Stimulated activated memory B cell treated with anti-CD40 and anti-IgM and Interleukin-4, amounts not matched to agents 10 μg/mL and 1 μg/mL and 100 μg/mL, for 72 hours (primary cell): ENCODE measurements at regions not wholly inside any gene's neighbourhood (a gene's known extent, or its start where the extent isn't known, plus 50 kb on each side); places are given as distances from the start of the nearest gene placed in this dataset.
A peak's percentile ranks its signal among the peaks of the same experiment; 100 is the strongest.
"Not testable (repeated sequence)": the region's sequence is repeated elsewhere in the genome, so short reads cannot be mapped to it uniquely, and the experiment has no call there.

Source experiments
- ATAC-seq: fragments of 150-1000 bp; cut with Tn5 transposase; 2 replicates; pipeline ENCODE4 v1.10.0; 2021
- H3K27ac Mint-ChIP-seq: one replicate; pipeline ENCODE4 v1.8.0; 2022; ENCODE audit warnings: mild to moderate bottlenecking, mixed read lengths
- H3K27me3 Mint-ChIP-seq: one replicate; pipeline ENCODE4 v1.8.0; 2022; ENCODE audit warnings: mixed read lengths
- H3K36me3 Mint-ChIP-seq: one replicate; pipeline ENCODE4 v1.8.0; 2022; ENCODE audit warnings: mixed read lengths
- H3K4me1 Mint-ChIP-seq: one replicate; pipeline ENCODE4 v1.8.0; 2022; ENCODE audit warnings: mixed read lengths
- H3K4me3 Mint-ChIP-seq: one replicate; pipeline ENCODE4 v1.8.0; 2022; ENCODE audit warnings: mild to moderate bottlenecking, moderate library complexity, mixed read lengths
- H3K9me3 Mint-ChIP-seq: one replicate; pipeline ENCODE4 v1.8.0; 2022; ENCODE audit warnings: mixed read lengths

- peaks cover 12% of the 10 kb centered on the region for H3K27me3 Mint-ChIP-seq
- H3K27ac Mint-ChIP-seq, result no peak overlapping the region
- H3K36me3 Mint-ChIP-seq, result no peaks in the 10 kb centered on the region
Observed at GRCh38 chr5:36459176-36460135, 146.9 kb upstream of the SLC1A3 start.

DNA sequence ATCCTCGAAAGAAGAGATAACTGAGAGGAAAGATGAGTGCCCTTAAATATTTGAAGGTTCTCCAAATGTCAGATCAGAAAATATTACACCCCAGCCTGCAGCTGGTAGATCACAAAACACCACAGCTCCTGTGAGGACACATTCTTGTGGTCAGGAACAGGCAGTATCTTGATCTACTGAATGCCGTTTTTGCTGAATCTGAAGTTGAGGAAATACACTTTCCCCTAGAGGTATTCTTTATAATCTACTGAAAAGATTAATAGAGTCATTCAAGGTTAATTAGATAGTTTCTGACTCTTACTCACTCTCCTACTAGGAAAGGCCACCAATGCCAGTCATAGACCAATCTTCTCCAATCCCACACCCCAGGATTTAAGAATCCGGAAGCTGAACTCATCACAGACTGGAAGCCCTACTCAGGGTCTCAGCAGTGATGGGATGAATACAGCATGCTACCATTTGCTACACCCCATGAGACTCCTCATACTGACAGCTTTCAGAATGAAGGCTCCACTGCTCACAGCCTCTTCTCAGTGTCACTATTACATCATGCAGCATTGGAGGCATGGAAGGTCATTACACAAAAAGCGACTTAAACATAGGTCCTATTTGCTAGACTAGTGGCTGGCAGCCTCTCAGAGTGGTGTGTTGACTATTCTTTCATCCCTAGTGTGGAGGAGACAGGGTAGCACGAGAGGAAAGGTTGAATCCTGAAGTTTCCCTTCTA lies 143.9 kb upstream of the SLC1A3 start:
- Mint-ChIP-seq H3K27ac (no peak overlapping the region), H3K4me3 (no peak overlapping the region), H3K4me1 (peaks cover 11% of the 10 kb centered on the region)

More at GRCh38 chr5:36459176-36460135, 146.9 kb upstream of the SLC1A3 start:
- peaks cover 11% of the 10 kb centered on the region for H3K4me1 Mint-ChIP-seq
- peak; percentile 40 for ATAC-seq
- no peak overlapping the region for H3K4me3 Mint-ChIP-seq
- H3K9me3 Mint-ChIP-seq, result peaks cover 6% of the 10 kb centered on the region

GRCh38 chr5:36475942-36476341 lies 130.5 kb upstream of the SLC1A3 start:
- H3K4me1 Mint-ChIP-seq, H3K4me3 Mint-ChIP-seq, H3K27me3 Mint-ChIP-seq: not testable (repeated sequence)

More for the DNA sequence above, 143.9 kb upstream of the SLC1A3 start:
- peaks cover 11% of the 10 kb centered on the region for H3K27me3 Mint-ChIP-seq
- H3K36me3 Mint-ChIP-seq, result no peaks in the 10 kb centered on the region
- peaks cover 3% of the 10 kb centered on the region for H3K9me3 Mint-ChIP-seq
- peak; percentile 16 for ATAC-seq

GRCh38 chr5:36478646-36479317 lies 127.6 kb upstream of the SLC1A3 start:
- Mint-ChIP-seq H3K27ac (no peak overlapping the region), H3K4me3 (no peak overlapping the region), H3K9me3 (no peaks in the 10 kb centered on the region), H3K4me1 (no peaks in the 10 kb centered on the region), H3K27me3 (no peaks in the 10 kb centered on the region), H3K36me3 (no peaks in the 10 kb centered on the region)
- no peak for ATAC-seq

More at GRCh38 chr5:36475942-36476341, 130.5 kb upstream of the SLC1A3 start:
- ATAC-seq, H3K36me3 Mint-ChIP-seq, H3K27ac Mint-ChIP-seq, H3K9me3 Mint-ChIP-seq: not testable (repeated sequence)

GRCh38 chr5:36481454-36482120 lies 124.8 kb upstream of the SLC1A3 start:
- no peak for ATAC-seq
- no peaks in the 10 kb centered on the region for H3K4me1 Mint-ChIP-seq
- H3K9me3 Mint-ChIP-seq, result no peaks in the 10 kb centered on the region
- no peak overlapping the region for H3K27ac Mint-ChIP-seq
- H3K27me3 Mint-ChIP-seq, result no peaks in the 10 kb centered on the region
- H3K4me3 Mint-ChIP-seq, result no peak overlapping the region
- H3K36me3 Mint-ChIP-seq, result no peaks in the 10 kb centered on the region

DNA sequence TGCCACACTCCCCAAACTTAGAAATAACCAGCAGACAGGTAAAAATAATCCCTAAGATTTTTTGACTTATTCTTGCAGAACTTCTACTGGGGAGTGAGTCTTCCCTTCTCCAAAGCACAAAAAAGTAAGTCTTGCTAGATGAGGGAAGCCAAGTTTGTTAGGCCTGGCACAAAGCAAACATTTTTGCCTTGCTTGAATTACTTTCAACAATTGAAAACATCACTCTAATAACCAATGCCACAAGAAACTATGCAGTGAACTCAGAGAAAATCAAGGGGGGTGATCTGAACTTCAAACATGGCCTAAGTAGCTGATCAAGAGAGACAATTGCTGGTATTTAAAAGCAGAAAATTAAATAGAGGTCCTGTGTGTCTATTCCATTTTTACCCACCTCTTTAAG lies 123.6 kb upstream of the SLC1A3 start:
- Mint-ChIP-seq H3K27me3 (no peaks in the 10 kb centered on the region), H3K36me3 (no peaks in the 10 kb centered on the region), H3K9me3 (no peaks in the 10 kb centered on the region), H3K4me3 (no peak overlapping the region), H3K27ac (no peak overlapping the region), H3K4me1 (no peaks in the 10 kb centered on the region)
- ATAC-seq, result no peak

- Mint-ChIP-seq H3K4me1 (no peaks in the 10 kb centered on the region), H3K27ac (no peak overlapping the region), H3K27me3 (no peaks in the 10 kb centered on the region), H3K36me3 (no peaks in the 10 kb centered on the region), H3K9me3 (no peaks in the 10 kb centered on the region), H3K4me3 (no peak overlapping the region)
- ATAC-seq, result no peak
Observed at GRCh38 chr5:36489505-36489904, 116.9 kb upstream of the SLC1A3 start.

DNA sequence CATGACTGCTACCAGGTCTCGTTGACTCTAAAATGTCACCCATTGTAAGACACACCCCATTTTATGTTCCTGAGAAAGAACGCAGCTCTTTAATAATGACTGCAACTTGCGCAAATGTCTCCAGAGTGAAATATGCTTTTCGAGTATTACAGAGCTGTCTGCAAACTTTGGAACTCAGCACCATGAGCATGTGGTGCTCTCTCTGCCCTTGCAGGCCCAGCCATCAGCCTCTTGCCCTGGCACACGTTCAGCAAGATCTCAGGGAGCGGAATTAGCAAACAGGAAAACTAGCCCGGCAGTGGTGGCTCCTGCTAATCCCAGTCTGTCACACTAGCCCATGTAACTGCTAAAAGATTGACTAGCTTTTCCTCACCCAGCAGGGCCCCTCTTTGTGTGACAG lies 114.5 kb upstream of the SLC1A3 start:
- H3K4me1 Mint-ChIP-seq, result no peaks in the 10 kb centered on the region
- ATAC-seq, result no peak
- no peaks in the 10 kb centered on the region for H3K36me3 Mint-ChIP-seq
- H3K27me3 Mint-ChIP-seq, result peaks cover 9% of the 10 kb centered on the region
- H3K4me3 Mint-ChIP-seq, result no peak overlapping the region
- H3K27ac Mint-ChIP-seq, result no peak overlapping the region
- H3K9me3 Mint-ChIP-seq, result no peaks in the 10 kb centered on the region

- ATAC-seq, result no peak
- H3K4me1 Mint-ChIP-seq, result no peaks in the 10 kb centered on the region
- H3K9me3 Mint-ChIP-seq, result no peaks in the 10 kb centered on the region
- no peak overlapping the region for H3K27ac Mint-ChIP-seq
- no peak overlapping the region for H3K4me3 Mint-ChIP-seq
- H3K27me3 Mint-ChIP-seq, result peaks cover 16% of the 10 kb centered on the region
- H3K36me3 Mint-ChIP-seq, result no peaks in the 10 kb centered on the region
Observed at GRCh38 chr5:36492984-36493654, 113.3 kb upstream of the SLC1A3 start.

DNA sequence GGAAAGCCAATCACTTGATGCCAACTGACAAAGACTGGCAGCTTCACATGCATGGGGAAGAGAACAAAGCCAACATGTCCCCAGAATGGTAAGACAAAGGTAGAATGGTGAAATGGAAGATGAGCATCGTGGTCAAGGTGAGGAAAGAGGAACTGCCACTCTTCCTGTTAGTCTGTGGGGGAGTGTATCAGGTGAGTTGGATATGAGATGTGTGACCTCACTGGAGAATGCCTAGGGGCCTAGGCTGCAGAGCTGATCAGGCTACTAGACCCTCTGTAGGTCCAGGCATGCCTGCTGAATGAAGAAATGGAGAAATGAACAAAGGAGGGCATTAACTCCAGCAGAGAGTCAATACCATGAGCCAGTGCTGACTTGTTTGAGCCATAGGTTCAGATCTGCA lies 112.4 kb upstream of the SLC1A3 start:
- Mint-ChIP-seq H3K27ac (no peak overlapping the region), H3K36me3 (no peaks in the 10 kb centered on the region), H3K4me1 (no peaks in the 10 kb centered on the region), H3K9me3 (no peaks in the 10 kb centered on the region), H3K27me3 (peaks cover 25% of the 10 kb centered on the region), H3K4me3 (no peak overlapping the region)
- ATAC-seq, result no peak

DNA sequence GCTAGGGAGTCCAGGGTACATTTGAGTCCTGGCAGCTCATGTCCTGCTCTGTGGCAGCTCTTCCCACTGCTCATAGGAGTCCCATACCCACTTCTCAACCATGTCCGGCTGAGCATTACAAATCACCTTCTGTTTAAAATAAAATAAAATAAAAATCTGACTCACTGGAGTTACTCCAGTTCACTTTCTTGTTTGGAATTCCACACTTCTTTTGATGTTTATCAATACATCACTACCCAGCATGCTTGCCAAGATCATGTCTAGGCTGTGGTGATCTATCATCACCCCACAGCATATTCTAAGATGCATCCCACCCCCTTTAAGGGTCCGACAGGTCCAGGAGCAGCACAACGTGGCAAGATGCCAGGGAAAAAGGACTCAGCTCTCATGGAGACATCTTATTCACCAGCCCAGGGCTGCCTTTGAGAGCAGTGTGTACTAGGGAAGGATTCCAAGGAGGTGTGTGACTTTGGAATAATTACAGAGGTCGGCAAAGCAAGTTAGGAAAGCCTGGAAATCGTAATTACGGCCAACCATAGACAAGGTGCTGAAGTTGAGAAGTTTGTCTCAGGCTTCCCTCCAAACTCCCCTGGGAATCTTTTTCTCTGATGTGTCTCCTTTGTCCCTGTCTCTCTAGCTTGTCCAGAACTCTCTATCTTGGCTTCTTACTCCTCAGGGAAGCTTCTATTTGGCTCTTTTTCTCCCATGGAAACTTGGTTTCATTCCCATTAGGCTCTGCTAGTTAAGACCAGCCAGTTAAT lies 111.4 kb upstream of the SLC1A3 start:
- no peak overlapping the region for H3K4me3 Mint-ChIP-seq
- ATAC-seq, result no peak
- H3K9me3 Mint-ChIP-seq, result no peaks in the 10 kb centered on the region
- H3K36me3 Mint-ChIP-seq, result no peaks in the 10 kb centered on the region
- H3K27me3 Mint-ChIP-seq, result peaks cover 31% of the 10 kb centered on the region
- no peak overlapping the region for H3K27ac Mint-ChIP-seq
- H3K4me1 Mint-ChIP-seq, result no peaks in the 10 kb centered on the region

- H3K27me3 Mint-ChIP-seq, result peaks cover 31% of the 10 kb centered on the region
- H3K4me1 Mint-ChIP-seq, result no peaks in the 10 kb centered on the region
- no peak for ATAC-seq
- no peak overlapping the region for H3K4me3 Mint-ChIP-seq
- H3K9me3 Mint-ChIP-seq, result no peaks in the 10 kb centered on the region
- no peak overlapping the region for H3K27ac Mint-ChIP-seq
- no peaks in the 10 kb centered on the region for H3K36me3 Mint-ChIP-seq
Observed at GRCh38 chr5:36495611-36496010, 110.8 kb upstream of the SLC1A3 start.

- no peak overlapping the region for H3K27ac Mint-ChIP-seq
- H3K4me3 Mint-ChIP-seq, result no peak overlapping the region
- no peak for ATAC-seq
- H3K4me1 Mint-ChIP-seq, result no peaks in the 10 kb centered on the region
- peaks cover 31% of the 10 kb centered on the region for H3K27me3 Mint-ChIP-seq
- H3K36me3 Mint-ChIP-seq, result no peaks in the 10 kb centered on the region
- H3K9me3 Mint-ChIP-seq, result no peaks in the 10 kb centered on the region
Observed at GRCh38 chr5:36496471-36496870, 109.9 kb upstream of the SLC1A3 start.

- Mint-ChIP-seq H3K4me3 (no peak overlapping the region), H3K9me3 (no peaks in the 10 kb centered on the region), H3K27me3 (peaks cover 31% of the 10 kb centered on the region), H3K36me3 (no peaks in the 10 kb centered on the region), H3K27ac (no peak overlapping the region), H3K4me1 (peaks cover 7% of the 10 kb centered on the region)
- no peak for ATAC-seq
Observed at GRCh38 chr5:36502608-36503007, 103.8 kb upstream of the SLC1A3 start.
